IMR-90 (cell line): ENCODE measurements at regions not wholly inside any gene's neighbourhood (a gene's known extent, or its start where the extent isn't known, plus 50 kb on each side); places are given as distances from the start of the nearest gene placed in this dataset.

Experiments
- ATAC-seq: fragments of 200-7000 bp; cut with Tn5 transposase; 2 replicates; pipeline ENCODE4 v1.9.1; 2020; ENCODE audit warnings: low read depth, mild to moderate bottlenecking, moderate library complexity
- BruUV-seq: library from RNA; stranded (reverse); fragments of 400-500 nt; replicated peaks from 2 replicates; lab custom pipeline; 2021; lab: Mats Ljungman, UMichigan
- CTCF ChIA-PET: fragments of 300-600 bp; formaldehyde crosslinking; extraction: SDS; loops from one replicate; lab custom pipeline; 2021; ENCODE audit warnings: antibody characterized with exemption; lab: Yijun Ruan, JAX
- POLR2A ChIA-PET: fragments of 300-600 bp; sonication (Branson Sonifier 250); formaldehyde crosslinking; loops from one replicate; lab custom pipeline; 2022; ENCODE audit warnings: antibody characterized with exemption; ENCODE audit not compliant: unreplicated experiment; lab: Charles Lee
- DNase-seq: peaks from one replicate; pipeline ENCODE4 v3.0.0; 2013
- H2AFZ ChIP-seq: replicated peaks from 2 replicates; pipeline ENCODE3; 2013; ENCODE audit warnings: low read length, mild to moderate bottlenecking; ENCODE audit not compliant: poor library complexity
- H2AK5ac ChIP-seq: 2 replicates; pipeline ENCODE4 v1.6.1; 2013; ENCODE audit warnings: low read depth, low read length, inconsistent platforms
- H2AK9ac ChIP-seq: replicated peaks from 2 replicates; pipeline ENCODE3; 2013; ENCODE audit warnings: mild to moderate bottlenecking, low read depth, low read length, moderate library complexity; ENCODE audit not compliant: poor library complexity
- H2BK120ac ChIP-seq: 2 replicates; pipeline ENCODE4 v1.6.1; 2013; ENCODE audit warnings: low read depth, low read length, inconsistent platforms
- H2BK15ac ChIP-seq: 3 replicates; pipeline ENCODE4 v1.6.1; 2013; ENCODE audit warnings: low read depth, low read length, inconsistent platforms
- H2BK20ac ChIP-seq: 2 replicates; pipeline ENCODE4 v1.6.1; 2013; ENCODE audit warnings: low read depth, mild to moderate bottlenecking, inconsistent platforms, low read length, moderate library complexity
- H2BK5ac ChIP-seq: 2 replicates; pipeline ENCODE4 v1.6.1; 2013; ENCODE audit warnings: mild to moderate bottlenecking, low read depth, low read length, inconsistent platforms; ENCODE audit not compliant: poor library complexity, severe bottlenecking
- H3K14ac ChIP-seq: replicated peaks from 2 replicates; pipeline ENCODE4 v1.6.1; 2013; ENCODE audit warnings: low read depth, low read length, inconsistent platforms
- H3K18ac ChIP-seq: 2 replicates; pipeline ENCODE4 v1.6.1; 2013; ENCODE audit warnings: low read depth, low read length, control low read depth
- H3K23ac ChIP-seq: 2 replicates; pipeline ENCODE4 v1.6.1; 2013; ENCODE audit warnings: low read depth, low read length, inconsistent platforms
- H3K27ac ChIP-seq: 2 replicates; pipeline ENCODE4 v1.5.1; 2013; ENCODE audit warnings: mild to moderate bottlenecking, control low read depth, low read length; ENCODE audit not compliant: insufficient read depth
- H3K27me3 ChIP-seq: 2 replicates; pipeline ENCODE4 v1.6.1; 2013; ENCODE audit warnings: low read length; ENCODE audit not compliant: control insufficient read depth, insufficient read depth
- H3K36me3 ChIP-seq: 2 replicates; pipeline ENCODE4 v1.6.1; 2013; ENCODE audit warnings: low read length, mixed read lengths; ENCODE audit not compliant: control insufficient read depth, insufficient read depth
- H3K4ac ChIP-seq: 2 replicates; pipeline ENCODE4 v1.6.1; 2013; ENCODE audit warnings: low read depth, low read length, inconsistent platforms
- H3K4me1 ChIP-seq: 2 replicates; pipeline ENCODE4 v1.6.1; 2013; ENCODE audit warnings: low read length, mixed read lengths; ENCODE audit not compliant: control insufficient read depth, insufficient read depth
- H3K4me2 ChIP-seq: 2 replicates; pipeline ENCODE4 v1.6.1; 2013; ENCODE audit warnings: low read depth, mild to moderate bottlenecking, control low read depth, low read length, moderate library complexity
- H3K4me3 ChIP-seq: 2 replicates; pipeline ENCODE4 v1.5.1; 2013; ENCODE audit warnings: low read depth, mild to moderate bottlenecking, control low read depth, low read length, moderate library complexity; ENCODE audit not compliant: insufficient read depth
- H3K56ac ChIP-seq: 2 replicates; pipeline ENCODE4 v1.6.1; 2013; ENCODE audit warnings: low read length, inconsistent platforms; ENCODE audit not compliant: insufficient read depth; ENCODE audit errors: extremely low read depth
- H3K79me1 ChIP-seq, 2 experiments: 2 replicates each; pipeline ENCODE4 v1.6.1; 2013; ENCODE audit warnings: low read length in 2 of 2, inconsistent platforms in 1 of 2, low read depth in 1 of 2
- H3K9ac ChIP-seq: 2 replicates; pipeline ENCODE4 v1.6.1; 2013; ENCODE audit warnings: low read depth, low read length, control low read depth
- H3K9me1 ChIP-seq: 2 replicates; pipeline ENCODE4 v1.6.1; 2013; ENCODE audit warnings: low read length, inconsistent platforms; ENCODE audit not compliant: insufficient read depth
- H3K9me3 ChIP-seq: 2 replicates; pipeline ENCODE4 v1.6.1; 2013; ENCODE audit warnings: low read length; ENCODE audit not compliant: control insufficient read depth, insufficient read depth
- H4K20me1 ChIP-seq: 2 replicates; pipeline ENCODE4 v1.6.1; 2013; ENCODE audit warnings: low read length, inconsistent platforms; ENCODE audit not compliant: insufficient read depth
- H4K5ac ChIP-seq: 2 replicates; pipeline ENCODE4 v1.6.1; 2013; ENCODE audit warnings: mild to moderate bottlenecking, low read depth, low read length, control low read depth
- H4K8ac ChIP-seq, 2 experiments: 2 replicates each; pipeline ENCODE4 v1.6.1; 2013; ENCODE audit warnings: low read depth in 2 of 2, low read length in 2 of 2, control low read depth in 1 of 2, inconsistent platforms in 1 of 2
- H4K91ac ChIP-seq: 2 replicates; pipeline ENCODE4 v1.6.1; 2013; ENCODE audit warnings: low read depth, low read length, inconsistent platforms; ENCODE audit not compliant: insufficient read depth
- BHLHE40 ChIP-seq: fragments of 150-350 bp; IDR thresholded peaks from 2 replicates; pipeline ENCODE4 v1.6.1; 2016; ENCODE audit warnings: mild to moderate bottlenecking, low read depth, low read length
- MAFK ChIP-seq: IDR thresholded peaks from 2 replicates; pipeline ENCODE4 v1.6.1; 2012; ENCODE audit warnings: low read depth, low read length, improper control_type of control experiment
- POLR2A ChIP-seq: IDR thresholded peaks from 2 replicates; pipeline ENCODE4 v1.6.1; 2012; ENCODE audit warnings: mild to moderate bottlenecking, low read depth, low read length
- RCOR1 ChIP-seq: IDR thresholded peaks from 2 replicates; pipeline ENCODE4 v1.6.1; 2012; ENCODE audit warnings: mild to moderate bottlenecking, low read length, improper control_type of control experiment; ENCODE audit not compliant: insufficient replicate concordance
- dilution Hi-C: fragments of 300-500 bp; cut with HindIII; formaldehyde crosslinking; loops from one replicate; pipeline ENCODE4 v1.14.3; 2018; ENCODE audit warnings: low sequenced_read_pairs; ENCODE audit not compliant: unreplicated experiment
- in situ Hi-C: fragments of 300-500 bp; cut with MboI; formaldehyde crosslinking; loops from 3 replicates; pipeline ENCODE4 v1.14.3; 2019; ENCODE audit warnings: low sequenced_read_pairs, inconsistent platforms, mixed read lengths
- intact Hi-C: fragments of 100-400 bp; cut with micrococcal nuclease; formaldehyde crosslinking; loops from 2 replicates; pipeline ENCODE4 v1.10.0; 2022

DNA sequence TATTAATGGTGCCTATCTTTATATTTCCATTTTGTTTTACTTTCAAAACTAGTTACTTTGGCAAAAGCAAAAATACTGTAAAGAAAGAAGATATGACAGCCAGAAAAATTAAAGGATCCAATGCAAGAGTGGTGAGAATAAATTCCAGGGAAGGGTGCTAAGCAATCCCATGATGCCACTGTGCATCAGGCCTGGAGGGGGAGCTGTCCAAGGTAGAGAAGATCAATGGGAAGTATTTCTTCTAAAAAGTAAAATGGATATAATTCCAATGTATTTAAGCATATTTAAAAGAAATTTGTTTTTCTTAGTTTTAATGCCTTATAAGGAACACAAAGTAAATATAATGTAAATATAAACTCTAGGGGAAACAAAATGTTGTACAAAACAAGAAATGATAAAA, 1382.2 kb upstream of the B3GALT2 start:
- H3K36me3 ChIP-seq = no peaks in the 10 kb centered on the region
- CTCF ChIA-PET = no interaction called here
- no peak overlapping the region for H3K4me2 ChIP-seq
- H3K9me3 ChIP-seq = no peaks in the 10 kb centered on the region
- POLR2A ChIA-PET = no interaction called here
- DNase-seq = peak; percentile 12
- H4K8ac ChIP-seq = no peak overlapping the region
- no peak overlapping the region for H2BK5ac ChIP-seq
- intact Hi-C loops = no loop called here
- no TSS peak for BruUV-seq
- in situ Hi-C loops = no loop called here
- no peak overlapping the region for H3K56ac ChIP-seq
- H3K23ac ChIP-seq = no peak overlapping the region
- no peak overlapping the region for H2AFZ ChIP-seq
- H3K4ac ChIP-seq = no peak overlapping the region
- no peak overlapping the region for H3K18ac ChIP-seq
- H3K79me1 ChIP-seq = no peaks in the 10 kb centered on the region
- no peak overlapping the region for H2BK20ac ChIP-seq
- no peak overlapping the region for H3K14ac ChIP-seq
- H2BK15ac ChIP-seq = no peak overlapping the region
- H4K5ac ChIP-seq = no peak overlapping the region
- H2AK5ac ChIP-seq = no peak overlapping the region
- H3K9ac ChIP-seq = no peak overlapping the region
- H2BK120ac ChIP-seq = no peak overlapping the region
- dilution Hi-C loops = no loop called here
- H3K9me1 ChIP-seq = no peaks in the 10 kb centered on the region
- no peak overlapping the region for H2AK9ac ChIP-seq
- H3K27me3 ChIP-seq = no peaks in the 10 kb centered on the region
- no peaks in the 10 kb centered on the region for H3K4me1 ChIP-seq
- H4K20me1 ChIP-seq = no peaks in the 10 kb centered on the region
- TF ChIP-seq BHLHE40 (no peak), POLR2A (no peak), MAFK (no peak), RCOR1 (no peak)
- no peak overlapping the region for H3K27ac ChIP-seq
- no peak overlapping the region for H3K4me3 ChIP-seq
- no peak for ATAC-seq
- no peak overlapping the region for H4K91ac ChIP-seq
